K562 (cell line): ENCODE measurements at regions not wholly inside any gene's neighbourhood (a gene's known extent, or its start where the extent isn't known, plus 50 kb on each side); places are given as distances from the start of the nearest gene placed in this dataset.

Experiments used
- ATAC-seq: fragments of 200-7000 bp; cut with Tn5 transposase; 3 replicates; pipeline ENCODE4 v1.9.1; 2020; ENCODE audit warnings: moderate library complexity
- BruUV-seq: library from RNA; stranded (reverse); fragments of 400-500 nt; replicated peaks from 2 replicates; lab custom pipeline; 2021; lab: Mats Ljungman, UMichigan
- CTCF ChIA-PET: fragments of 300-600 bp; formaldehyde crosslinking; extraction: SDS; loops from one replicate; lab custom pipeline; 2021; ENCODE audit warnings: low intra/inter-chr PET ratio; lab: Yijun Ruan, JAX
- POLR2A ChIA-PET: fragments of 300-600, 350-650 bp; sonication (Branson Sonifier 250); formaldehyde crosslinking; extraction: SDS; loops from one replicate; lab custom pipeline; 2021; ENCODE audit warnings: antibody characterized with exemption, inconsistent platforms; lab: Yijun Ruan, JAX
- DNase-seq, 4 experiments: peaks; one replicate each; pipeline versions ENCODE4 v3.0.0 to v3.0.0-alpha.2; 2011 to 2018; ENCODE audit warnings: low spot score in 3 of 4, mixed read lengths in 3 of 4; ENCODE audit errors: extremely low read depth in 1 of 4
- FAIRE-seq: peaks from 2 replicates; lab custom pipeline; 2011; peaks lifted over from hg19 to GRCh38; lab: Jason Lieb, UNC
- H2AFZ ChIP-seq: 2 replicates; pipeline ENCODE4 v1.6.0; 2011; ENCODE audit warnings: low read depth, low read length, control low read depth, inconsistent platforms
- H3K27ac ChIP-seq: fragments of 200-600 bp; 3 replicates; pipeline ENCODE4 v1.8.0; 2011; ENCODE audit warnings: low read depth, mild to moderate bottlenecking, control low read depth, inconsistent platforms, low read length, moderate library complexity, mixed read lengths; ENCODE audit errors: extremely low read depth
- H3K27me3 ChIP-seq, 2 experiments: fragments of 300-600 bp in 1 of 2; 2 replicates in 1 of 2; 3 replicates in 1 of 2; pipeline versions ENCODE4 v1.6.0 to v1.8.0; 2011; ENCODE audit warnings: inconsistent platforms in 2 of 2, low read length in 2 of 2, mild to moderate bottlenecking in 1 of 2, mixed read lengths in 1 of 2, moderate library complexity in 1 of 2; ENCODE audit not compliant: control insufficient read depth in 2 of 2, insufficient read depth in 2 of 2
- H3K36me3 ChIP-seq: fragments of 300-600 bp; 3 replicates; pipeline ENCODE4 v1.8.0; 2011; ENCODE audit warnings: mild to moderate bottlenecking, low read length, inconsistent platforms; ENCODE audit not compliant: control insufficient read depth, insufficient read depth
- H3K4me1 ChIP-seq, 2 experiments: fragments of 200-600 bp in 1 of 2; replicated peaks in 1 of 2; 2 replicates in 1 of 2; 3 replicates in 1 of 2; pipeline versions ENCODE4 v1.5.1 to v1.8.0; 2011; ENCODE audit warnings: inconsistent platforms in 2 of 2, low read length in 2 of 2, mild to moderate bottlenecking in 1 of 2, mixed read lengths in 1 of 2, moderate library complexity in 1 of 2; ENCODE audit not compliant: control insufficient read depth in 2 of 2, insufficient read depth in 2 of 2
- H3K4me2 ChIP-seq: 2 replicates; pipeline ENCODE4 v1.6.1; 2011; ENCODE audit warnings: low read length, control low read depth, inconsistent platforms, mixed read lengths; ENCODE audit not compliant: insufficient read depth
- H3K4me3 ChIP-seq: fragments of 200-600 bp; sonication (generic), shearing (Covaris generic); 2 replicates; pipeline ENCODE4 v1.5.1; 2016; ENCODE audit warnings: control low read depth, inconsistent platforms
- H3K79me2 ChIP-seq: fragments of 200-600 bp; 3 replicates; pipeline ENCODE4 v1.8.0; 2011; ENCODE audit warnings: low read length, inconsistent platforms; ENCODE audit not compliant: control insufficient read depth, insufficient read depth
- H3K9ac ChIP-seq, 2 experiments: 2 replicates each; pipeline versions ENCODE4 v1.6.0 to v1.6.1; 2011; ENCODE audit warnings: low read depth in 2 of 2, low read length in 2 of 2, control low read depth in 1 of 2, inconsistent platforms in 1 of 2, mild to moderate bottlenecking in 1 of 2, mixed read lengths in 1 of 2; ENCODE audit not compliant: insufficient read depth in 1 of 2
- H3K9me1 ChIP-seq: one replicate; pipeline ENCODE4 v1.6.0; 2011; ENCODE audit warnings: inconsistent platforms, mild to moderate bottlenecking, low read length, moderate library complexity; ENCODE audit not compliant: control insufficient read depth, insufficient read depth
- H3K9me3 ChIP-seq: replicated peaks from 2 replicates; pipeline ENCODE4 v1.5.1; 2011; ENCODE audit warnings: low read depth, low read length, inconsistent platforms; ENCODE audit not compliant: control insufficient read depth, insufficient read depth
- H4K20me1 ChIP-seq: replicated peaks from 2 replicates; pipeline ENCODE4 v1.6.1; 2011; ENCODE audit warnings: low read length, inconsistent platforms, mixed read lengths; ENCODE audit not compliant: control insufficient read depth, insufficient read depth
- MECOM ChIP-seq: fragments of 250-450 bp; sonication (Bioruptor Pico); IDR thresholded peaks from 2 replicates; pipeline ENCODE4 v1.8.0; 2022; ENCODE audit warnings: inconsistent platforms
- ZBTB1 ChIP-seq: sonication (generic); formaldehyde crosslinking; IDR thresholded peaks from 2 replicates; pipeline ENCODE4 v1.8.1; 2023; ENCODE audit warnings: missing genetic modification reagents, low read depth, mild to moderate bottlenecking, borderline replicate concordance
- ZEB2 ChIP-seq: fragments of 450-650 bp; IDR thresholded peaks from 2 replicates; pipeline ENCODE4 v1.6.1; 2016
- ZNF354B ChIP-seq: fragments of 250-450 bp; sonication (Bioruptor Pico); IDR thresholded peaks from 2 replicates; pipeline ENCODE4 v1.4.0; 2020
- ZNF561 ChIP-seq: fragments of 450-650 bp; formaldehyde crosslinking; conservative IDR thresholded peaks from 2 replicates; pipeline ENCODE4 v1.4.0; 2020; ENCODE audit warnings: mild to moderate bottlenecking, moderate library complexity
- WGBS: fragments of 100-300 bp; shearing (Covaris generic); methylation state at CpG from one replicate; pipeline ENCODE4 v1.1.6; 2016; ENCODE audit warnings: low coverage, mixed read lengths; ENCODE audit not compliant: insufficient coverage; ENCODE audit errors: missing lambda C conversion rate; 5-methylcytosine and 5-hydroxymethylcytosine counted together
- in situ Hi-C: fragments of 300-500 bp; cut with MboI; formaldehyde crosslinking; loops from 4 replicates; pipeline ENCODE4 v1.15.0; 2018; ENCODE audit warnings: inconsistent platforms, mixed read lengths
- intact Hi-C: fragments of 100-400 bp; cut with micrococcal nuclease; formaldehyde crosslinking; loops from 2 replicates; pipeline ENCODE4 v1.14.2; 2022
- TF ChIP-seq, protein P1 (sequence below): sonication (generic); formaldehyde crosslinking; IDR thresholded peaks from 2 replicates; pipeline ENCODE4 v1.8.1; 2023; ENCODE audit warnings: mild to moderate bottlenecking, missing genetic modification reagents
- TF ChIP-seq, protein P2 (sequence below): sonication (generic); formaldehyde crosslinking; IDR thresholded peaks from 2 replicates; pipeline ENCODE4 v1.8.0; 2022; ENCODE audit warnings: missing genetic modification reagents, mild to moderate bottlenecking, borderline replicate concordance
- TF ChIP-seq, protein P3 (sequence below): fragments of 250-450 bp; sonication (Bioruptor Pico); IDR thresholded peaks from 2 replicates; pipeline ENCODE4 v1.4.0; 2020; ENCODE audit warnings: mild to moderate bottlenecking, moderate library complexity
- TF ChIP-seq, protein P4 (sequence below), 2 experiments: fragments of 450-650 bp; IDR thresholded peaks; 2 replicates each; pipeline ENCODE4 v1.6.1; 2018; ENCODE audit warnings: mild to moderate bottlenecking in 2 of 2, low read depth in 1 of 2; ENCODE audit not compliant: partially characterized antibody in 2 of 2

DNA sequence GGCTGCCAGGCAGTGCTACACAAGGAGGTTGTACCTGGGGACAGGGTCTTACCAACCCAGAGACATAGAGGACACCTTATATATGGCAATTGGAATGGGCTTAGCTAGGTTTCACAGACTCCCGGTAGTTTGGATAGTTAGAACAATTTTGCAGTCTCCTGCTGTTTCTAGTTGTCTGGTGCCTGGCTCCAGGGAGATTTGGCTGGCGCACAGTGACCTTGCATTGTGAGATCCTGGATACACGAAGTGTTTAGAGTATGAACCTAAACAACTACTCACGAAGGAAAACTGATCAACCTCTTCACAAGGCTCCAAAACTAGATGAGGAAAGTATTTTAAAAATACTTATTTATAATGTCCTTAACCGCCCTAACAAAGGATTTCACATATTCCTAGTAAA, 614.7 kb downstream of the FAM181B start (continued):
- TF ChIP-seq, protein P1, sequence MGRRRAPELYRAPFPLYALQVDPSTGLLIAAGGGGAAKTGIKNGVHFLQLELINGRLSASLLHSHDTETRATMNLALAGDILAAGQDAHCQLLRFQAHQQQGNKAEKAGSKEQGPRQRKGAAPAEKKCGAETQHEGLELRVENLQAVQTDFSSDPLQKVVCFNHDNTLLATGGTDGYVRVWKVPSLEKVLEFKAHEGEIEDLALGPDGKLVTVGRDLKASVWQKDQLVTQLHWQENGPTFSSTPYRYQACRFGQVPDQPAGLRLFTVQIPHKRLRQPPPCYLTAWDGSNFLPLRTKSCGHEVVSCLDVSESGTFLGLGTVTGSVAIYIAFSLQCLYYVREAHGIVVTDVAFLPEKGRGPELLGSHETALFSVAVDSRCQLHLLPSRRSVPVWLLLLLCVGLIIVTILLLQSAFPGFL (CRISPR knock-in tag), result no peak
- TF ChIP-seq, protein P2, sequence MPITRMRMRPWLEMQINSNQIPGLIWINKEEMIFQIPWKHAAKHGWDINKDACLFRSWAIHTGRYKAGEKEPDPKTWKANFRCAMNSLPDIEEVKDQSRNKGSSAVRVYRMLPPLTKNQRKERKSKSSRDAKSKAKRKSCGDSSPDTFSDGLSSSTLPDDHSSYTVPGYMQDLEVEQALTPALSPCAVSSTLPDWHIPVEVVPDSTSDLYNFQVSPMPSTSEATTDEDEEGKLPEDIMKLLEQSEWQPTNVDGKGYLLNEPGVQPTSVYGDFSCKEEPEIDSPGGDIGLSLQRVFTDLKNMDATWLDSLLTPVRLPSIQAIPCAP, result no peak
- TF ChIP-seq MECOM (CRISPR knock-in tag) (no peak), ZNF354B (CRISPR knock-in tag) (no peak), ZBTB1 (CRISPR knock-in tag) (no peak)
- TF ChIP-seq, protein P3, sequence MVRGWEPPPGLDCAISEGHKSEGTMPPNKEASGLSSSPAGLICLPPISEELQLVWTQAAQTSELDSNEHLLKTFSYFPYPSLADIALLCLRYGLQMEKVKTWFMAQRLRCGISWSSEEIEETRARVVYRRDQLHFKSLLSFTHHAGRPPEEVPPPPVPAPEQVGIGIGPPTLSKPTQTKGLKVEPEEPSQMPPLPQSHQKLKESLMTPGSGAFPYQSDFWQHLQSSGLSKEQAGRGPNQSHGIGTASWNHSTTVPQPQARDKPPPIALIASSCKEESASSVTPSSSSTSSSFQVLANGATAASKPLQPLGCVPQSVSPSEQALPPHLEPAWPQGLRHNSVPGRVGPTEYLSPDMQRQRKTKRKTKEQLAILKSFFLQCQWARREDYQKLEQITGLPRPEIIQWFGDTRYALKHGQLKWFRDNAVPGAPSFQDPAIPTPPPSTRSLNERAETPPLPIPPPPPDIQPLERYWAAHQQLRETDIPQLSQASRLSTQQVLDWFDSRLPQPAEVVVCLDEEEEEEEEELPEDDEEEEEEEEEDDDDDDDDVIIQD (CRISPR knock-in tag), result no peak

DNA sequence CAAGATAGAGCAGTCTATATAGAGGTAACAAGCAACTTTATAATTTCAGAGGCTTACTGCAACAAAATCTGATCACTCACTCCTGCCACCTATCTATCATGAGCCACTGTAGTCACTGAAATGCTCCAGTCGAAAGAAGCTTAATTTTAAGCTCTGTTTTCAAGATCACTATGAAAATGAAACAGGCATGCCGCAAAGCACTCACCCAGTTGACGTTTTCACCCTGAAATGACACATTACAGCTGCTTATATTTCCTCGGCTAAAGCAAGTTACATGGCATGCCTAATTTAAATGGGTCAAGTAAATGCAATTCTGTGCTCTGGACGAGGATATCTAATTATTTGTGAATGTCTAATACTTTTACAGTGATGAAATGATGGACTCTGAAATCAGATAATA, 616.3 kb downstream of the FAM181B start:
- Histone ChIP-seq H3K4me3 (no peak overlapping the region), H3K4me2 (no peak overlapping the region), H3K4me1 (no peaks in the 10 kb centered on the region), H3K27me3 (no peaks in the 10 kb centered on the region), H3K27ac (no peak overlapping the region), H3K36me3 (no peaks in the 10 kb centered on the region), H3K9me3 (no peaks in the 10 kb centered on the region), H3K79me2 (no peaks in the 10 kb centered on the region), H2AFZ (no peak overlapping the region), H4K20me1 (no peaks in the 10 kb centered on the region), H3K9me1 (no peaks in the 10 kb centered on the region), H3K9ac (no peak overlapping the region)
- ChIA-PET CTCF (no interaction called here), POLR2A (no interaction called here)
- 1% methylated on average over 5 of the region's 5 CpGs for WGBS
- TF ChIP-seq ZNF561 (CRISPR knock-in tag), result no peak
- TF ChIP-seq, protein P4, sequence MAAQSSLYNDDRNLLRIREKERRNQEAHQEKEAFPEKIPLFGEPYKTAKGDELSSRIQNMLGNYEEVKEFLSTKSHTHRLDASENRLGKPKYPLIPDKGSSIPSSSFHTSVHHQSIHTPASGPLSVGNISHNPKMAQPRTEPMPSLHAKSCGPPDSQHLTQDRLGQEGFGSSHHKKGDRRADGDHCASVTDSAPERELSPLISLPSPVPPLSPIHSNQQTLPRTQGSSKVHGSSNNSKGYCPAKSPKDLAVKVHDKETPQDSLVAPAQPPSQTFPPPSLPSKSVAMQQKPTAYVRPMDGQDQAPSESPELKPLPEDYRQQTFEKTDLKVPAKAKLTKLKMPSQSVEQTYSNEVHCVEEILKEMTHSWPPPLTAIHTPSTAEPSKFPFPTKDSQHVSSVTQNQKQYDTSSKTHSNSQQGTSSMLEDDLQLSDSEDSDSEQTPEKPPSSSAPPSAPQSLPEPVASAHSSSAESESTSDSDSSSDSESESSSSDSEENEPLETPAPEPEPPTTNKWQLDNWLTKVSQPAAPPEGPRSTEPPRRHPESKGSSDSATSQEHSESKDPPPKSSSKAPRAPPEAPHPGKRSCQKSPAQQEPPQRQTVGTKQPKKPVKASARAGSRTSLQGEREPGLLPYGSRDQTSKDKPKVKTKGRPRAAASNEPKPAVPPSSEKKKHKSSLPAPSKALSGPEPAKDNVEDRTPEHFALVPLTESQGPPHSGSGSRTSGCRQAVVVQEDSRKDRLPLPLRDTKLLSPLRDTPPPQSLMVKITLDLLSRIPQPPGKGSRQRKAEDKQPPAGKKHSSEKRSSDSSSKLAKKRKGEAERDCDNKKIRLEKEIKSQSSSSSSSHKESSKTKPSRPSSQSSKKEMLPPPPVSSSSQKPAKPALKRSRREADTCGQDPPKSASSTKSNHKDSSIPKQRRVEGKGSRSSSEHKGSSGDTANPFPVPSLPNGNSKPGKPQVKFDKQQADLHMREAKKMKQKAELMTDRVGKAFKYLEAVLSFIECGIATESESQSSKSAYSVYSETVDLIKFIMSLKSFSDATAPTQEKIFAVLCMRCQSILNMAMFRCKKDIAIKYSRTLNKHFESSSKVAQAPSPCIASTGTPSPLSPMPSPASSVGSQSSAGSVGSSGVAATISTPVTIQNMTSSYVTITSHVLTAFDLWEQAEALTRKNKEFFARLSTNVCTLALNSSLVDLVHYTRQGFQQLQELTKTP (IDR thresholded peaks at IDR 0.05; ENCODE audit: low read depth in 1 of 2, partially characterized antibody in 2 of 2), result no peak
- no peak for TF ChIP-seq ZEB2
- in situ Hi-C loops (no loop called here), intact Hi-C loops (no loop called here)
- DNase-seq, result no peak
- FAIRE-seq, result no peak
- ATAC-seq, result no peak
- BruUV-seq, result no TSS peak
